HCT116 (cell line): ENCODE measurements at regions not wholly inside any gene's neighbourhood (a gene's known extent, or its start where the extent isn't known, plus 50 kb on each side); places are given as distances from the start of the nearest gene placed in this dataset.

Experiments used
- ATAC-seq: fragments of 200-7000 bp; cut with Tn5 transposase; 2 replicates; pipeline ENCODE4 v1.9.1; 2020; ENCODE audit warnings: mild to moderate bottlenecking, moderate library complexity
- BruUV-seq: library from RNA; stranded (reverse); fragments of 400-500 nt; replicated peaks from 2 replicates; lab custom pipeline; 2021; lab: Mats Ljungman, UMichigan
- CTCF ChIA-PET: fragments of 300-600 bp; sonication (Branson Sonifier 250); formaldehyde crosslinking; loops from one replicate; lab custom pipeline; 2021; ENCODE audit warnings: antibody characterized with exemption; lab: Charles Lee
- POLR2A ChIA-PET: fragments of 300-600, 350-600 bp; sonication (Branson Sonifier 250); formaldehyde crosslinking; loops from one replicate; lab custom pipeline; 2021; ENCODE audit warnings: antibody characterized with exemption; lab: Charles Lee
- RAD21 ChIA-PET, 2 experiments: fragments of 300-600 bp; sonication (Branson Sonifier 250); formaldehyde crosslinking; loops; one replicate each; lab custom pipeline; 2023; ENCODE audit warnings: low total read pairs in 2 of 2; ENCODE audit not compliant: uncharacterized antibody in 2 of 2, unreplicated experiment in 2 of 2, low non-redundant PET in 1 of 2; lab: Charles Lee
- DNase-seq: peaks from one replicate; pipeline ENCODE4 v3.0.0-alpha.2; 2010; ENCODE audit warnings: low read depth, low spot score
- H2AFZ ChIP-seq: fragments of 200-600 bp; shearing (Covaris generic), sonication (generic); 2 replicates; pipeline ENCODE4 v1.6.1; 2017; ENCODE audit warnings: low read depth, mixed run types, mixed read lengths, antibody characterized with exemption, low read length; ENCODE audit not compliant: poor library complexity, severe bottlenecking
- H3K27ac ChIP-seq: 2 replicates; pipeline ENCODE4 v1.5.1; 2012; ENCODE audit warnings: low read depth, low read length
- H3K27me3 ChIP-seq: fragments of 200-600 bp; sonication (generic); 2 replicates; pipeline ENCODE4 v1.6.1; 2016; ENCODE audit warnings: mixed run types, low read length, mixed read lengths; ENCODE audit not compliant: insufficient read depth
- H3K36me3 ChIP-seq, 2 experiments: fragments of 200-500 bp in 1 of 2; fragments of 200-600 bp in 1 of 2; sonication (Bioruptor generic) in 1 of 2; sonication (generic) in 1 of 2; 2 replicates each; pipeline versions ENCODE4 v1.5.1 to v1.6.1; 2014 to 2016; ENCODE audit warnings: low read length in 2 of 2, inconsistent platforms in 1 of 2, mixed read lengths in 1 of 2, mixed run types in 1 of 2; ENCODE audit not compliant: insufficient read depth in 2 of 2, control insufficient read depth in 1 of 2
- H3K4me1 ChIP-seq, 2 experiments: fragments of 200-600 bp in 1 of 2; sonication (generic) in 1 of 2; 2 replicates each; pipeline versions ENCODE4 v1.5.1 to v1.6.1; 2012 to 2017; ENCODE audit warnings: low read length in 2 of 2, inconsistent platforms in 1 of 2, mild to moderate bottlenecking in 1 of 2, mixed read lengths in 1 of 2, mixed run types in 1 of 2, moderate library complexity in 1 of 2; ENCODE audit not compliant: insufficient read depth in 2 of 2, control insufficient read depth in 1 of 2
- H3K4me2 ChIP-seq: fragments of 200-600 bp; sonication (generic); 2 replicates; pipeline ENCODE4 v1.6.1; 2017; ENCODE audit warnings: mixed run types, low read length, mixed read lengths
- H3K4me3 ChIP-seq, 2 experiments: fragments of 200-600 bp in 1 of 2; sonication (generic) in 1 of 2; replicated peaks in 1 of 2; 2 replicates each; pipeline ENCODE4 v1.5.1; 2011 to 2016; ENCODE audit warnings: low read length in 2 of 2, control low read depth in 1 of 2, low read depth in 1 of 2, mild to moderate bottlenecking in 1 of 2, mixed read lengths in 1 of 2, mixed run types in 1 of 2
- H3K79me2 ChIP-seq: fragments of 200-600 bp; sonication (generic); 2 replicates; pipeline ENCODE4 v1.6.1; 2017; ENCODE audit warnings: mild to moderate bottlenecking, mixed run types, low read length, moderate library complexity, mixed read lengths; ENCODE audit not compliant: insufficient read depth
- H3K9ac ChIP-seq: fragments of 200-600 bp; sonication (generic); 2 replicates; pipeline ENCODE4 v1.6.1; 2016; ENCODE audit warnings: low read length, mixed read lengths
- H3K9me2 ChIP-seq: fragments of 200-600 bp; sonication (generic), shearing (Covaris generic); 2 replicates; pipeline ENCODE4 v1.6.1; 2017; ENCODE audit warnings: mixed run types, mild to moderate bottlenecking, moderate library complexity; ENCODE audit not compliant: insufficient read depth
- H3K9me3 ChIP-seq, 2 experiments: fragments of 200-500 bp in 1 of 2; fragments of 200-600 bp in 1 of 2; sonication (Bioruptor generic) in 1 of 2; sonication (generic) in 1 of 2; 2 replicates each; pipeline ENCODE4 v1.6.1; 2014 to 2017; ENCODE audit warnings: low read length in 2 of 2, mixed read lengths in 2 of 2, inconsistent platforms in 1 of 2, low read depth in 1 of 2, mild to moderate bottlenecking in 1 of 2, mixed run types in 1 of 2, moderate library complexity in 1 of 2; ENCODE audit not compliant: control insufficient read depth in 1 of 2, insufficient read depth in 1 of 2
- H4K20me1 ChIP-seq: fragments of 200-600 bp; sonication (generic), shearing (Covaris generic); 2 replicates; pipeline ENCODE4 v1.6.1; 2017; ENCODE audit warnings: mixed run types, mild to moderate bottlenecking, moderate library complexity; ENCODE audit not compliant: insufficient read depth
- ELF1 ChIP-seq: IDR thresholded peaks from 2 replicates; pipeline ENCODE4 v1.6.1; 2012; ENCODE audit warnings: low read depth, borderline replicate concordance
- RAD21 ChIP-seq: IDR thresholded peaks from 2 replicates; pipeline ENCODE4 v1.6.1; 2012; ENCODE audit warnings: low read depth, mild to moderate bottlenecking
- SIN3A ChIP-seq: IDR thresholded peaks from 2 replicates; pipeline ENCODE4 v1.6.1; 2012; ENCODE audit warnings: low read depth
- SRF ChIP-seq: IDR thresholded peaks from 2 replicates; pipeline ENCODE4 v1.6.1; 2012; ENCODE audit warnings: low read depth
- ZFX ChIP-seq: fragments of 450-650 bp; IDR thresholded peaks from 2 replicates; pipeline ENCODE4 v1.6.1; 2017
- intact Hi-C: fragments of 100-400 bp; cut with micrococcal nuclease; formaldehyde crosslinking; loops from 2 replicates; pipeline ENCODE4 v1.10.0; 2022
- TF ChIP-seq, protein P1 (sequence below), 3 experiments: fragments of 200-600 bp in 1 of 3; sonication (generic) in 1 of 3; IDR thresholded peaks in 2 of 3; conservative IDR thresholded peaks in 1 of 3; 2 replicates each; pipeline ENCODE4 v1.5.1; 2012 to 2017; ENCODE audit warnings: low read depth in 2 of 3, low read length in 2 of 3, antibody characterized with exemption in 1 of 3, borderline replicate concordance in 1 of 3, control low read depth in 1 of 3, mild to moderate bottlenecking in 1 of 3, mixed read lengths in 1 of 3, mixed run types in 1 of 3, moderate library complexity in 1 of 3; ENCODE audit not compliant: insufficient read depth in 1 of 3
- TF ChIP-seq, protein P2 (sequence below): IDR thresholded peaks from 2 replicates; pipeline ENCODE4 v1.6.1; 2011; ENCODE audit warnings: mild to moderate bottlenecking, low read length, moderate library complexity; ENCODE audit not compliant: insufficient replicate concordance; ENCODE audit errors: extremely low read depth
- TF ChIP-seq, protein P3 (sequence below): IDR thresholded peaks from 2 replicates; pipeline ENCODE4 v1.6.1; 2012

DNA sequence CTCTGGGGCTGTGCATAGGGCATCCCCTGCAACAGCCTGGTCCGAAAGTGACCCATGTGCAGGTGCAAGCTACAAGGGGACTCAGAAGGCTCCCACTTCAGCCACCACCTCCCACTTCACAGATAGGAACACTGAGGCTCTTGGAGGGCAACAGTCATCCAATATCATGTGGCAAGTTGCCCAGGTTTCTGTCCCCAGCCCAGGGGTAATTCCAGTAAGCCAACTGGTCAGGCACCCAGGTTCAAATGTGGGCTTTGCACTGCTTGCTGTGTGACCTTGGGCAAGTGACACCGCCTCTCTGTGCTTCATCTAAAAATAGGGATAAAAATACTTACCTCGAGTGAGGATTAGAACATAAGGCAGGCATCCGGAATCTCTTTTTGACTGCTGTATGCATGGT, 62.0 kb upstream of the SIRPA start:
- H3K79me2 ChIP-seq = no peaks in the 10 kb centered on the region
- ChIA-PET POLR2A (no interaction called here), CTCF (no interaction called here), RAD21 (no interaction called here)
- H3K4me2 ChIP-seq = no peak overlapping the region
- ATAC-seq (no peak), DNase-seq (no peak)
- H3K4me3 ChIP-seq = no peak overlapping the region
- TF ChIP-seq ELF1 (no peak), RAD21 (no peak), ZFX (no peak), SIN3A (no peak), SRF (no peak)
- TF ChIP-seq, protein P1, sequence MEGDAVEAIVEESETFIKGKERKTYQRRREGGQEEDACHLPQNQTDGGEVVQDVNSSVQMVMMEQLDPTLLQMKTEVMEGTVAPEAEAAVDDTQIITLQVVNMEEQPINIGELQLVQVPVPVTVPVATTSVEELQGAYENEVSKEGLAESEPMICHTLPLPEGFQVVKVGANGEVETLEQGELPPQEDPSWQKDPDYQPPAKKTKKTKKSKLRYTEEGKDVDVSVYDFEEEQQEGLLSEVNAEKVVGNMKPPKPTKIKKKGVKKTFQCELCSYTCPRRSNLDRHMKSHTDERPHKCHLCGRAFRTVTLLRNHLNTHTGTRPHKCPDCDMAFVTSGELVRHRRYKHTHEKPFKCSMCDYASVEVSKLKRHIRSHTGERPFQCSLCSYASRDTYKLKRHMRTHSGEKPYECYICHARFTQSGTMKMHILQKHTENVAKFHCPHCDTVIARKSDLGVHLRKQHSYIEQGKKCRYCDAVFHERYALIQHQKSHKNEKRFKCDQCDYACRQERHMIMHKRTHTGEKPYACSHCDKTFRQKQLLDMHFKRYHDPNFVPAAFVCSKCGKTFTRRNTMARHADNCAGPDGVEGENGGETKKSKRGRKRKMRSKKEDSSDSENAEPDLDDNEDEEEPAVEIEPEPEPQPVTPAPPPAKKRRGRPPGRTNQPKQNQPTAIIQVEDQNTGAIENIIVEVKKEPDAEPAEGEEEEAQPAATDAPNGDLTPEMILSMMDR (IDR thresholded peaks at IDR 0.05 in 2 of 3, conservative IDR thresholded peaks at IDR 0.05 in 1 of 3; ENCODE audit: borderline replicate concordance in 1 of 3, insufficient read depth in 1 of 3, low read depth in 2 of 3, low read length in 2 of 3) = no peak
- TF ChIP-seq, protein P2, sequence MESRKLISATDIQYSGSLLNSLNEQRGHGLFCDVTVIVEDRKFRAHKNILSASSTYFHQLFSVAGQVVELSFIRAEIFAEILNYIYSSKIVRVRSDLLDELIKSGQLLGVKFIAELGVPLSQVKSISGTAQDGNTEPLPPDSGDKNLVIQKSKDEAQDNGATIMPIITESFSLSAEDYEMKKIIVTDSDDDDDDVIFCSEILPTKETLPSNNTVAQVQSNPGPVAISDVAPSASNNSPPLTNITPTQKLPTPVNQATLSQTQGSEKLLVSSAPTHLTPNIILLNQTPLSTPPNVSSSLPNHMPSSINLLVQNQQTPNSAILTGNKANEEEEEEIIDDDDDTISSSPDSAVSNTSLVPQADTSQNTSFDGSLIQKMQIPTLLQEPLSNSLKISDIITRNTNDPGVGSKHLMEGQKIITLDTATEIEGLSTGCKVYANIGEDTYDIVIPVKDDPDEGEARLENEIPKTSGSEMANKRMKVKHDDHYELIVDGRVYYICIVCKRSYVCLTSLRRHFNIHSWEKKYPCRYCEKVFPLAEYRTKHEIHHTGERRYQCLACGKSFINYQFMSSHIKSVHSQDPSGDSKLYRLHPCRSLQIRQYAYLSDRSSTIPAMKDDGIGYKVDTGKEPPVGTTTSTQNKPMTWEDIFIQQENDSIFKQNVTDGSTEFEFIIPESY = no peak
- TF ChIP-seq, protein P3, sequence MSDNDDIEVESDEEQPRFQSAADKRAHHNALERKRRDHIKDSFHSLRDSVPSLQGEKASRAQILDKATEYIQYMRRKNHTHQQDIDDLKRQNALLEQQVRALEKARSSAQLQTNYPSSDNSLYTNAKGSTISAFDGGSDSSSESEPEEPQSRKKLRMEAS = no peak; the same call in 1 of the 2 replicates
- H3K4me1 ChIP-seq = peaks cover 8 to 28% of the 10 kb centered on the region in 2 experiments; a peak in 3 of 4 replicates
- H3K9ac ChIP-seq = no peak overlapping the region
- H4K20me1 ChIP-seq = no peaks in the 10 kb centered on the region
- no peaks in the 10 kb centered on the region for H3K36me3 ChIP-seq
- H3K27me3 ChIP-seq = no peaks in the 10 kb centered on the region
- no TSS peak for BruUV-seq
- H3K9me3 ChIP-seq = no peaks in the 10 kb centered on the region
- no peak overlapping the region for H2AFZ ChIP-seq
- H3K9me2 ChIP-seq = no peaks in the 10 kb centered on the region
- no peak overlapping the region for H3K27ac ChIP-seq
- intact Hi-C loops = no loop called here
